AG10803 (cell line): ENCODE measurements at regions not wholly inside any gene's neighbourhood (a gene's known extent, or its start where the extent isn't known, plus 50 kb on each side); places are given as distances from the start of the nearest gene placed in this dataset.

Source experiments
- DNase-seq: peaks from one replicate; pipeline ENCODE4 v3.0.0; 2010; ENCODE audit warnings: low read depth
- H3K4me3 ChIP-seq: 2 replicates; pipeline ENCODE4 v1.5.1; 2011; ENCODE audit warnings: mild to moderate bottlenecking, low read length, control low read depth
- CTCF ChIP-seq: conservative IDR thresholded peaks from 2 replicates; pipeline ENCODE4 v1.5.1; 2011; ENCODE audit warnings: mild to moderate bottlenecking, low read length, control low read depth, inconsistent platforms

GRCh38 chr13:104900191-104900817 is 1635.2 kb downstream of the EFNB2 start:
- no peak for DNase-seq
- TF ChIP-seq CTCF: no peak
- H3K4me3 ChIP-seq: no peak overlapping the region

GRCh38 chr13:104898484-104898883 is 1637.0 kb downstream of the EFNB2 start:
- DNase-seq: no peak
- no peak for TF ChIP-seq CTCF
- no peak overlapping the region for H3K4me3 ChIP-seq

- no peak for DNase-seq
- no peak for TF ChIP-seq CTCF
These were observed 1639.9 kb downstream of the EFNB2 start for GRCh38 chr13:104895521-104895920.

GRCh38 chr13:104875038-104875754 is 1660.3 kb downstream of the EFNB2 start:
- H3K4me3 ChIP-seq: no peak overlapping the region
- TF ChIP-seq CTCF: no peak
- DNase-seq: no peak

More at GRCh38 chr13:104895521-104895920, 1639.9 kb downstream of the EFNB2 start:
- H3K4me3 ChIP-seq: no peak overlapping the region

GRCh38 chr13:104872153-104872552 is 1663.3 kb downstream of the EFNB2 start:
- no peak for TF ChIP-seq CTCF
- no peak for DNase-seq
- no peak overlapping the region for H3K4me3 ChIP-seq

GRCh38 chr13:104871456-104871855 is 1664.0 kb downstream of the EFNB2 start:
- no peak for DNase-seq
- TF ChIP-seq CTCF: no peak
- no peak overlapping the region for H3K4me3 ChIP-seq

- DNase-seq: no peak
- no peak overlapping the region for H3K4me3 ChIP-seq
- TF ChIP-seq CTCF: no peak
These were observed 1666.0 kb downstream of the EFNB2 start for GRCh38 chr13:104869501-104869900.
